HG03565 (cell line): ENCODE measurements at regions not wholly inside any gene's neighbourhood (a gene's known extent, or its start where the extent isn't known, plus 50 kb on each side); places are given as distances from the start of the nearest gene placed in this dataset.

ENCODE experiments used
- ATAC-seq: cut with Tn5 transposase; IDR thresholded peaks from one replicate; pipeline ENCODE4 v1.9.1; 2021; ENCODE audit warnings: mild to moderate bottlenecking, moderate library complexity; ENCODE audit not compliant: unreplicated experiment

GRCh38 chr13:33945477-33945876 lies 127.5 kb downstream of the RFC3 start:
- ATAC-seq, result no peak

GRCh38 chr13:33953203-33953602 lies 135.3 kb downstream of the RFC3 start:
- ATAC-seq, result no peak

- no peak for ATAC-seq
Observed at GRCh38 chr13:33953781-33954180, 135.8 kb downstream of the RFC3 start.

- ATAC-seq, result no peak
Observed at GRCh38 chr13:33956346-33956745, 138.4 kb downstream of the RFC3 start.

- no peak for ATAC-seq
Observed at GRCh38 chr13:33957497-33957905, 139.6 kb downstream of the RFC3 start.

- peak; percentile 72 for ATAC-seq
Observed at GRCh38 chr13:33958964-33959363, 141.0 kb downstream of the RFC3 start.

GRCh38 chr13:33963134-33963533 lies 145.2 kb downstream of the RFC3 start:
- no peak for ATAC-seq

- no peak for ATAC-seq
Observed at GRCh38 chr13:33963895-33964294, 145.9 kb downstream of the RFC3 start.

- no peak for ATAC-seq
Observed at GRCh38 chr13:33968520-33969507, 150.9 kb downstream of the RFC3 start.

- no peak for ATAC-seq
Observed at GRCh38 chr13:33970746-33971561, 153.0 kb downstream of the RFC3 start.

- no peak for ATAC-seq
Observed at GRCh38 chr13:33971562-33971819, 153.5 kb downstream of the RFC3 start.

- no peak for ATAC-seq
Observed at GRCh38 chr13:33973194-33973593, 155.2 kb downstream of the RFC3 start.

GRCh38 chr13:33976965-33977364 lies 159.0 kb downstream of the RFC3 start:
- no peak for ATAC-seq

- ATAC-seq, result no peak
Observed at GRCh38 chr13:33978653-33979052, 160.7 kb downstream of the RFC3 start.

- ATAC-seq, result no peak
Observed at GRCh38 chr13:33992881-33993336, 175.0 kb downstream of the RFC3 start.

- no peak for ATAC-seq
Observed at GRCh38 chr13:33994198-33994597, 176.2 kb downstream of the RFC3 start.

GRCh38 chr13:33994826-33995502 lies 177.0 kb downstream of the RFC3 start:
- no peak for ATAC-seq

- no peak for ATAC-seq
Observed at GRCh38 chr13:33996636-33997035, 178.7 kb downstream of the RFC3 start.

- no peak for ATAC-seq
Observed at GRCh38 chr13:33997574-33997973, 179.6 kb downstream of the RFC3 start.

GRCh38 chr13:33999811-34000605 lies 182.1 kb downstream of the RFC3 start:
- ATAC-seq, result no peak

- ATAC-seq, result no peak
Observed at GRCh38 chr13:34000955-34001354, 183.0 kb downstream of the RFC3 start.
